Ascending aorta (tissue), 2 donors: ENCODE measurements at regions not wholly inside any gene's neighbourhood (a gene's known extent, or its start where the extent isn't known, plus 50 kb on each side); places are given as distances from the start of the nearest gene placed in this dataset.
A peak's percentile ranks its signal among the peaks of the same experiment; 100 is the strongest.

Source experiments
- DNase-seq, 2 donors: peaks; one replicate each; pipeline ENCODE4 v3.0.0-alpha.2; 2019; ENCODE audit warnings: low spot score in 2 of 2
- H3K27ac ChIP-seq, 2 donors: fragments of 200-600 bp; sonication (generic); one replicate each; pipeline ENCODE4 v1.5.1; 2016 to 2017; ENCODE audit warnings: mild to moderate bottlenecking in 1 of 2
- H3K27me3 ChIP-seq: fragments of 200-600 bp; sonication (generic); one replicate; pipeline ENCODE4 v1.5.1; 2017
- H3K36me3 ChIP-seq, 2 donors: fragments of 200-600 bp; sonication (generic); one replicate each; pipeline ENCODE4 v1.5.1; 2016
- H3K4me1 ChIP-seq, 2 donors: fragments of 200-600 bp; sonication (generic); one replicate each; pipeline ENCODE4 v1.5.1; 2016 to 2017; ENCODE audit warnings: mild to moderate bottlenecking in 1 of 2
- H3K4me3 ChIP-seq, 2 donors: fragments of 200-600 bp; sonication (generic); one replicate each; pipeline ENCODE4 v1.5.1; 2016 to 2017; ENCODE audit warnings: mild to moderate bottlenecking in 1 of 2
- H3K9me3 ChIP-seq, 2 donors: fragments of 200-600 bp; sonication (generic); one replicate each; pipeline ENCODE4 v1.5.1; 2016
- intact Hi-C: fragments of 100-400 bp; cut with DNase I; formaldehyde crosslinking; loops from one replicate; pipeline ENCODE4 v1.15.1; 2023
- TF ChIP-seq, protein P1 (sequence below), 3 experiments: fragments of 200-600 bp in 2 of 3; fragments of 450-650 bp in 1 of 3; sonication (generic) in 2 of 3; IDR thresholded peaks; one replicate each; pipeline ENCODE4 v1.5.1; 2016 to 2019; ENCODE audit warnings: antibody characterized with exemption in 3 of 3, mild to moderate bottlenecking in 1 of 3, moderate library complexity in 1 of 3

DNA sequence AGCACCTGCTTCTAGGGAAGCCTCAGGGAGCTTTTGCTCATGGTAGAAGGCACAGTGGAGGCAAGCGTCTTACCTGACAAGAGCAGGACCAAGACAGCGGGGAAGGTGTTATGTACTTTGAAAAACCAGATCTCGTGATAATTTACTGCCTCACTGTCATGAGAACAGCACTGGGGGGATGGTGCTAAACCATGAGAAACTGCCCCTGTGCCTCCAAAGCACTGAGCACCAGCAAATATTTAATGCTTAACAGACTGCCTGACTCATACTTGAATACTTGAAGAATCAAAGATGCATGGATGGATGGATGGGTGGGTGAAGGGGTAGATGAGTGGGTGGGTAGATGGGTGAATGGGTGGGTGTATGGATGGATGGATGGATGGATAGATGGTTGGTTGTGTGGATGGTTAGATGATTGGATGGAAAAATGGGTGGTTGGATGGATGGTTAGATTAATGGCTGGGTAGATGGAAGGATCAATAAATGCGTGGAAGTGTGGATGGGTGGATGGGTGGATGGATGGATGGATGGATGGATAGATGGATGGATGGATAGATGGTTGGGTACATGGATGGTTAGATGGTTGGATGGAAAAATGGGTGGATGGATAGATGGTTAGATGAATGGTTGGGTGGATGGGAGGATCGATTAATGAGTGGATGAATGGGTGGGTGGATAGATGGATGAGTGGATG, 101.1 kb upstream of the IPO5 start:
- Histone ChIP-seq H3K36me3 (no peaks in the 10 kb centered on the region), H3K4me1 (peaks cover 0 to 2% of the 10 kb centered on the region in 2 donors), H3K27me3 (no peaks in the 10 kb centered on the region), H3K9me3 (no peaks in the 10 kb centered on the region), H3K27ac (no peak overlapping the region), H3K4me3 (no peak overlapping the region)
- DNase-seq: no peak
- TF ChIP-seq, protein P1, sequence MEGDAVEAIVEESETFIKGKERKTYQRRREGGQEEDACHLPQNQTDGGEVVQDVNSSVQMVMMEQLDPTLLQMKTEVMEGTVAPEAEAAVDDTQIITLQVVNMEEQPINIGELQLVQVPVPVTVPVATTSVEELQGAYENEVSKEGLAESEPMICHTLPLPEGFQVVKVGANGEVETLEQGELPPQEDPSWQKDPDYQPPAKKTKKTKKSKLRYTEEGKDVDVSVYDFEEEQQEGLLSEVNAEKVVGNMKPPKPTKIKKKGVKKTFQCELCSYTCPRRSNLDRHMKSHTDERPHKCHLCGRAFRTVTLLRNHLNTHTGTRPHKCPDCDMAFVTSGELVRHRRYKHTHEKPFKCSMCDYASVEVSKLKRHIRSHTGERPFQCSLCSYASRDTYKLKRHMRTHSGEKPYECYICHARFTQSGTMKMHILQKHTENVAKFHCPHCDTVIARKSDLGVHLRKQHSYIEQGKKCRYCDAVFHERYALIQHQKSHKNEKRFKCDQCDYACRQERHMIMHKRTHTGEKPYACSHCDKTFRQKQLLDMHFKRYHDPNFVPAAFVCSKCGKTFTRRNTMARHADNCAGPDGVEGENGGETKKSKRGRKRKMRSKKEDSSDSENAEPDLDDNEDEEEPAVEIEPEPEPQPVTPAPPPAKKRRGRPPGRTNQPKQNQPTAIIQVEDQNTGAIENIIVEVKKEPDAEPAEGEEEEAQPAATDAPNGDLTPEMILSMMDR (IDR thresholded peaks at IDR 0.05): no peak
- intact Hi-C loops: loop anchor here (10.0 kb wide), 1 partner anchor 822 kb away; no protein-coding TSS in a partner anchor

DNA sequence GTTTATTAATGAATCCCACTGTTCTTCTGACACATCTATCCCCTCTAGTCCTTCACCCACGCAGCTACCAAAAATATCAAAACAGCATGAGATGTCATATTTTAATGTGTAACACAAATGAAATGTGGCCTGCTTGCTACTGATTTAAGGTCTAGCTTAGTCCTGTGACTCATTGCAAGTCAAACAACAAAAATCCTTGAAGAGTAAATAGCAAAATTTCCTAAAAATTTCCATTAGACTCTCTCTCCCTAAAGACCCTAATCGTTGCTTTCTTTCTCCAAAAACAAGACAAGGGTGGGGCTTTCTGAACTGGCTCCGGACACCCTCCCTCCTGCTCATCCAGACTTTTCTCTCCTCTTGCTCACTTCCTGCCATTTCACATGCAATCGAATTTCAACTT, 99.9 kb upstream of the IPO5 start:
- Histone ChIP-seq H3K4me1 (peaks cover 0 to 2% of the 10 kb centered on the region in 2 donors), H3K27ac (no peak overlapping the region), H3K36me3 (no peaks in the 10 kb centered on the region), H3K9me3 (no peaks in the 10 kb centered on the region), H3K27me3 (no peaks in the 10 kb centered on the region), H3K4me3 (no peak overlapping the region)
- DNase-seq: no peak
- TF ChIP-seq, protein P1 (IDR thresholded peaks at IDR 0.05): no peak
- intact Hi-C loops: loop anchor here (10.0 kb wide), 1 partner anchor 821 kb away; no protein-coding TSS in a partner anchor

DNA sequence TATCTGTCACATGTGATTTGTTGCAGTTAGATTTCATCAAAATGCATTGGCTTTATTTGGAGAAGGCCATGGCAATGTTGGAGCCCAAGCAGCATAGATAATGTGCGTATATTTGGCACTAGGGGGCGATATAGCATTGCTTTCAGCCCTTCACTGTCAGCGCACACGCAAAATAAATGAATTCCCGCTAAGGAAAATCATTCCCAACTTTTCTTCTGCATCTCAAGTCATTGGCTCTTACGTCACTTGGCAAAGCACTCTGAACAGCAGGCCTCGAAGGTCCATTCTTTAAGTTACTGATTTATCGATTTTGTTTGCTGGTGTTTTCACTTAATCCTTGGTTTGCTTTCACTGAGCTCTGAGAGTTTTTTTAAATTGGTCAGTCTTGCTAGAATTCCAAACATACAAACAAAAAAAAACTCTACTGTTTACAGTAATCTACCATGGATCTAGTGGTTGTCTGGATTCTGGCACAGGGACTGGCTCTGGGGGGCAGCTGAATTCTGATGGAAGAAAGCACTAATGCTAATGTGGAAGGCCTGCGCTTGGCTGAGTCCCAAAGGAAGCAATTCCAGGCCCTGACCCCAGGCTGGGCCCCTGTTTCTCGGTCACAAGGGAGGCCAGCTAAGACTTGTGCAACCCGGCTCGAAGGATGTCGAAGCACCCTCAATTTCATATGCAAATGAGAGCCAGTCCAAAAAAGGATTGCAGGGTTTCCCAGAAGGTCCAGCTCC, 97.7 kb upstream of the IPO5 start:
- no peaks in the 10 kb centered on the region for H3K27me3 ChIP-seq
- H3K27ac ChIP-seq: no peak overlapping the region
- no peaks in the 10 kb centered on the region for H3K36me3 ChIP-seq
- peaks cover 0 to 2% of the 10 kb centered on the region in 2 donors for H3K4me1 ChIP-seq
- TF ChIP-seq, protein P1 (IDR thresholded peaks at IDR 0.05): peak; percentile 40 to 68 (median 59)
- no peaks in the 10 kb centered on the region for H3K9me3 ChIP-seq
- intact Hi-C loops: loop anchor here (10.0 kb wide), 1 partner anchor 819 kb away; no protein-coding TSS in a partner anchor
- DNase-seq: no peak
- H3K4me3 ChIP-seq: no peak overlapping the region

DNA sequence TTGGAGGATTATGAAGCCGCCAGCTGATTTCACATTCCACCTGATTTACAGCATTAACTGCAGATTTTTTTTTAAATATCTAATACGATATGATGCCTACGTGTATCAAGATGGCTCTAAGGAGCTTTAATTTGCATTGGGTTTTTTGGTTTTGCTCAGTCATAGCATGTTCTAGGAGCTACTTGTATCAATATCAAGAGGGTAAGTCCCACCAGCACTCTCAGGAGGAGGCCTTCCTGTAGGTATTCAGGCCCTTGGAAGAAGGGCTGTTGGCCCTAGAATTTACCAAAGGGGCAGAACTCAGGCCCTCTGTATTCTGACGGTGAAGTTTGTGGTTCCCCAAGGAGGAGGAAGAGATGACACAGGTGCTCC, 97.2 kb upstream of the IPO5 start:
- Histone ChIP-seq H3K27me3 (no peaks in the 10 kb centered on the region), H3K27ac (no peak overlapping the region), H3K4me1 (peaks cover 0 to 2% of the 10 kb centered on the region in 2 donors), H3K36me3 (no peaks in the 10 kb centered on the region), H3K4me3 (no peak overlapping the region), H3K9me3 (no peaks in the 10 kb centered on the region)
- intact Hi-C loops: loop anchor here (10.0 kb wide), 1 partner anchor 819 kb away; no protein-coding TSS in a partner anchor
- DNase-seq: no peak
- TF ChIP-seq, protein P1 (IDR thresholded peaks at IDR 0.05): no peak

DNA sequence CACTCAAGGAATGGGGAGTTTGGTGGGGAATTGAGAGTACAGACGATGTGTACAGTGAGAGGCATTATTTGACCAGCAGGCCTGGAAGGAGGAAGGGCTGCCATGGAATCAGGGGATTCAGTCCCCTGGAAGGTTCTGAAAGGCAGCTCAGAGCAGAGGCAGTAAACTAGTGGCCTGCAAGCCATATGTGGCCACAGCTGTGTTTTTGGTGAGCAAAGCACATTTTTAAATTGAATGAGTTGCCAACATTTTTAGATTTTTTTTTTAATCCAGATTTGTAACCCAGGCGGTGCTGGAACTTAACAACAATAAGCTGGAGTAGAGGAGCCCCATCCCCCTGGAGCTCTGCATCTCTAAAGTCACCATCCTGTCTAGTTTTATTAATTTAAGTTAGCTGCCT, 95.3 kb upstream of the IPO5 start:
- H3K36me3 ChIP-seq: no peaks in the 10 kb centered on the region
- no peak for DNase-seq
- H3K4me1 ChIP-seq: peaks cover 0 to 2% of the 10 kb centered on the region in 2 donors
- TF ChIP-seq, protein P1 (IDR thresholded peaks at IDR 0.05): no peak
- H3K9me3 ChIP-seq: no peaks in the 10 kb centered on the region
- no peak overlapping the region for H3K4me3 ChIP-seq
- no peak overlapping the region for H3K27ac ChIP-seq
- intact Hi-C loops: loop anchor here (10.0 kb wide), 1 partner anchor 817 kb away; no protein-coding TSS in a partner anchor
- no peaks in the 10 kb centered on the region for H3K27me3 ChIP-seq
